ENCODE measurements at regions not wholly inside any gene's neighbourhood (a gene's known extent, or its start where the extent isn't known, plus 50 kb on each side); places are given as distances from the start of the nearest gene placed in this dataset.

- Histone ChIP-seq H3K4me1 (no peaks in the 10 kb centered on the region), H3K27me3 (ENCODE audit: low read depth) (no peaks in the 10 kb centered on the region), H3K27ac (no peak overlapping the region), H3K36me3 (no peaks in the 10 kb centered on the region), H3K9me3 (no peaks in the 10 kb centered on the region), H3K4me3 (no peak overlapping the region)
- no peak for DNase-seq
- intact Hi-C loops (cut with DNase I): no loop called here
- TF ChIP-seq CTCF (IDR thresholded peaks at IDR 0.05): no peak
- ATAC-seq: no peak
These were observed 298.4 kb downstream of the MAP2K6 start for GRCh38 chr17:69712801-69713311.

GRCh38 chr17:69713815-69714214 lies 299.3 kb downstream of the MAP2K6 start:
- intact Hi-C loops (cut with DNase I): no loop called here
- DNase-seq: no peak
- ATAC-seq: no peak

GRCh38 chr17:69714669-69715068 lies 300.2 kb downstream of the MAP2K6 start:
- no peaks in the 10 kb centered on the region for H3K27me3 ChIP-seq (ENCODE audit: low read depth)
- no peak overlapping the region for H3K4me3 ChIP-seq
- H3K36me3 ChIP-seq: no peaks in the 10 kb centered on the region
- no peak overlapping the region for H3K27ac ChIP-seq
- ATAC-seq (no peak), DNase-seq (no peak)
- intact Hi-C loops (cut with DNase I): no loop called here
- H3K9me3 ChIP-seq: no peaks in the 10 kb centered on the region
- no peaks in the 10 kb centered on the region for H3K4me1 ChIP-seq
- TF ChIP-seq CTCF (IDR thresholded peaks at IDR 0.05): no peak

More at GRCh38 chr17:69713815-69714214, 299.3 kb downstream of the MAP2K6 start:
- H3K4me1 ChIP-seq: no peaks in the 10 kb centered on the region
- H3K36me3 ChIP-seq: no peaks in the 10 kb centered on the region
- H3K27me3 ChIP-seq (ENCODE audit: low read depth): no peaks in the 10 kb centered on the region
- TF ChIP-seq CTCF (IDR thresholded peaks at IDR 0.05): no peak
- no peak overlapping the region for H3K27ac ChIP-seq
- no peaks in the 10 kb centered on the region for H3K9me3 ChIP-seq
- H3K4me3 ChIP-seq: no peak overlapping the region

GRCh38 chr17:69715656-69716055 lies 301.2 kb downstream of the MAP2K6 start:
- ATAC-seq (no peak), DNase-seq (no peak)
- no peaks in the 10 kb centered on the region for H3K27me3 ChIP-seq (ENCODE audit: low read depth)
- H3K27ac ChIP-seq: no peak overlapping the region
- intact Hi-C loops (cut with DNase I): no loop called here
- no peak for TF ChIP-seq CTCF (IDR thresholded peaks at IDR 0.05)
- H3K36me3 ChIP-seq: no peaks in the 10 kb centered on the region
- no peak overlapping the region for H3K4me3 ChIP-seq
- H3K4me1 ChIP-seq: no peaks in the 10 kb centered on the region
- H3K9me3 ChIP-seq: no peaks in the 10 kb centered on the region

- Histone ChIP-seq H3K4me1 (no peaks in the 10 kb centered on the region), H3K4me3 (no peak overlapping the region), H3K36me3 (no peaks in the 10 kb centered on the region), H3K27me3 (ENCODE audit: low read depth) (no peaks in the 10 kb centered on the region), H3K27ac (no peak overlapping the region), H3K9me3 (no peaks in the 10 kb centered on the region)
- no peak for ATAC-seq
- no peak for DNase-seq
- no peak for TF ChIP-seq CTCF (IDR thresholded peaks at IDR 0.05)
- intact Hi-C loops (cut with DNase I): no loop called here
These were observed 302.1 kb downstream of the MAP2K6 start for GRCh38 chr17:69716556-69716955.

- no peaks in the 10 kb centered on the region for H3K4me1 ChIP-seq
- no peaks in the 10 kb centered on the region for H3K36me3 ChIP-seq
- ATAC-seq (no peak), DNase-seq (no peak)
- H3K27ac ChIP-seq: no peak overlapping the region
- no peaks in the 10 kb centered on the region for H3K27me3 ChIP-seq (ENCODE audit: low read depth)
- intact Hi-C loops (cut with DNase I): no loop called here
- H3K9me3 ChIP-seq: no peaks in the 10 kb centered on the region
- no peak overlapping the region for H3K4me3 ChIP-seq
- no peak for TF ChIP-seq CTCF (IDR thresholded peaks at IDR 0.05)
These were observed 302.7 kb downstream of the MAP2K6 start for GRCh38 chr17:69717214-69717613.

All from lower lobe of right lung (tissue), 2 donors.